ENCODE measurements at regions not wholly inside any gene's neighbourhood (a gene's known extent, or its start where the extent isn't known, plus 50 kb on each side); places are given as distances from the start of the nearest gene placed in this dataset.

DNA sequence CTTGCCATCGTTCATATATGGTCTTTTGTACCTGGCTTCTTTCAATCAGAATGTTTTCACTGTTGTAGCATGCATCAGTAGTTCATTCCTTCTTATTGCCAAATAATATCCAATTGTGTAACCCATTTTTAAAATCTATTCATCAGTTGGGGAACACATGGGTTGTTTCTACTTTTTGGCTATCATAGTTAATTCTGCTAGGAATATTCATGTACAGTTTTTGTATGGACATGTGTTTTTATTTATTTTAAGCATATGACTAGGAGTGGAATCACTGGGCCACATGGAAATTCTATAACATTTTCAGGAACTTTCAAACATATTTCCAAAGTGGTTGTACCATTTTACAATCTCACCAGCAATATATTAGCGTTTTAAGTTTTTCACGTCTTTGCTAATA lies 151.9 kb upstream of the PRNP start:
- Mint-ChIP-seq H3K27ac (no peak overlapping the region), H3K27me3 (peaks cover 37 to 46% of the 10 kb centered on the region in 2 donors), H3K36me3 (no peaks in the 10 kb centered on the region), H3K4me1 (no peaks in the 10 kb centered on the region), H3K4me3 (no peak overlapping the region), H3K9me3 (peaks cover 0 to 11% (median 6%) of the 10 kb centered on the region in 3 donors)
- Histone ChIP-seq H3K27me3 (replicated peaks in 1 of 2; ENCODE audit: control insufficient read depth in 2 of 2, extremely low read depth in 1 of 2, insufficient read depth in 2 of 2, low read length in 1 of 2) (peaks cover 0 to 14% of the 10 kb centered on the region in 2 experiments), H3K4me1 (ENCODE audit: control insufficient read depth in 1 of 2, extremely low read depth in 1 of 2, insufficient read depth in 2 of 2, low read length in 2 of 2) (no peaks in the 10 kb centered on the region), H3K27ac (ENCODE audit: low read length) (no peak overlapping the region), H3K4me3 (ENCODE audit: control insufficient read depth in 1 of 2, extremely low read depth in 1 of 2, low read length in 1 of 2) (no peak overlapping the region), H3K9me3 (no peaks in the 10 kb centered on the region), H3K36me3 (ENCODE audit: control insufficient read depth in 2 of 2, extremely low read depth in 1 of 2, insufficient read depth in 1 of 2, low read length in 1 of 2) (no peaks in the 10 kb centered on the region)
- DNase-seq: no peak
- ATAC-seq (replicated peaks in 1 of 4): no peak
- no CpG with 5 or more reads among the region's 3 CpGs for WGBS (ENCODE audit: insufficient coverage)
- POLR2A ChIA-PET: no interaction called here
- CTCF ChIA-PET: no interaction called here

DNA sequence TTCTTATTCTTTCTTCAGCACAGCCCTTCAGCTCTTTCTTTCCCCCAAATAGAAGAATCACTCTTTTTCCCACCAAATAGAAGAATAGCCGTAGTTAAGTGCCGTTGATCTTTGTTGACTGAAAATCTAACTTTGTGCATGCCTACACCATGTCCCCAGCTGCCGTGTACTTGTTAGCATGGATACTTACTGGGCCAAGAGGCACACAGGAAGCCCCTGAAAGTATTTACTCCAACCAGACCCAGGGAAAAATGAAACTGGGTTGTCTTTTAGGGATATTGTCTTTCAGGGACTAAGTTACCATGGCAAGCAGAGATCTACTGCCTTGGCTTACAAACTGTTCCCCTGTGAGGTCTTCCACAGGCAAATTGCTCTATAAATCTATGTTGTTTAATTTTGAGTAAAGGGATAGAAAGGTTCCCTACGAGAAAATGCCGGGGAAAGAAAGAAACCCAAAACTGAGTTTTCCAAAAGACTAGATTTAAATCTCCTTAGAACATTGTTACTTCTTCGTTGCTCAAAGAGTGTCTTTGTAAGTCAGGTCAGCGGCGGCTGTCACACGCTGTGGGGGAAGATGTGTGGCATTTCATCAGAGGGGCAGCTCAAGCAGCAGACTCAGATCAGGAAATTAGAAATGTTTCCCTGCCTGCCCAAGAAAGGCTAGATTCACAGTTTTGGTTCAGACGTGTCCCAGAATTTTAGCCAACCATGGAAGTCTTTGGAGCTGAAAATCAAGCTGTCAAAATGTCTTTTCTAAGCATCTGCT lies 152.7 kb upstream of the PRNP start:
- Histone ChIP-seq H3K4me1 (ENCODE audit: control insufficient read depth in 1 of 2, extremely low read depth in 1 of 2, insufficient read depth in 2 of 2, low read length in 2 of 2) (no peaks in the 10 kb centered on the region), H3K36me3 (ENCODE audit: control insufficient read depth in 2 of 2, extremely low read depth in 1 of 2, insufficient read depth in 1 of 2, low read length in 1 of 2) (no peaks in the 10 kb centered on the region), H3K9me3 (no peaks in the 10 kb centered on the region), H3K27ac (ENCODE audit: low read length) (no peak overlapping the region), H3K4me3 (ENCODE audit: control insufficient read depth in 1 of 2, extremely low read depth in 1 of 2, low read length in 1 of 2) (no peak overlapping the region), H3K27me3 (replicated peaks in 1 of 2; ENCODE audit: control insufficient read depth in 2 of 2, extremely low read depth in 1 of 2, insufficient read depth in 2 of 2, low read length in 1 of 2) (peaks cover 0 to 12% of the 10 kb centered on the region in 2 experiments)
- 82% methylated on average over 6 of the region's 10 CpGs for WGBS (ENCODE audit: insufficient coverage)
- Mint-ChIP-seq H3K4me1 (no peaks in the 10 kb centered on the region), H3K36me3 (no peaks in the 10 kb centered on the region), H3K27me3 (peaks cover 39 to 43% of the 10 kb centered on the region in 2 donors), H3K27ac (no peak overlapping the region), H3K4me3 (no peak overlapping the region), H3K9me3 (peaks cover 0 to 19% (median 12%) of the 10 kb centered on the region in 3 donors)
- ChIA-PET POLR2A (no interaction called here), CTCF (no interaction called here)
- DNase-seq: no peak
- ATAC-seq (replicated peaks in 1 of 4): no peak

DNA sequence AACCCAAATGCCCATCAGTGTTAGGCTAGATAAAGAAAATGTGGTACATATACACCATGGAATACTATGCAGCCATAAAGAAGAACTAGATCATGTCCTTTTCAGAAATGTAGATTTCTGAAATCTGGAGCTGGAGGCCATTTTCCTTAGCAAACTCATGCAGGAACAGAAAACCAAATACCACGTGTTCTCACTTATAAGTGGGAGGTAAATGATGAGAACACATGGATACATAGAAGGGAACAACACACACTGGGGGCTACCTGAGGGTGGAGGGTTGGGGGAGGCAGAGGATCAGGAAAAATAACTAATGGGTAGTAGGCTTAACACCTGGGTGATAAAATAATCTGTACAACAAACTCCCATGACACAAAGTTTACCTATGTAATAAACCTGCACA lies 153.5 kb upstream of the PRNP start:
- Mint-ChIP-seq H3K36me3 (no peaks in the 10 kb centered on the region), H3K9me3 (peaks cover 3 to 26% (median 19%) of the 10 kb centered on the region in 3 donors), H3K4me1 (no peaks in the 10 kb centered on the region), H3K27me3 (peaks cover 37 to 42% of the 10 kb centered on the region in 2 donors), H3K4me3 (no peak overlapping the region), H3K27ac (no peak overlapping the region)
- Histone ChIP-seq H3K4me1 (ENCODE audit: control insufficient read depth in 1 of 2, extremely low read depth in 1 of 2, insufficient read depth in 2 of 2, low read length in 2 of 2) (no peaks in the 10 kb centered on the region), H3K27ac (ENCODE audit: low read length) (no peak overlapping the region), H3K4me3 (ENCODE audit: control insufficient read depth in 1 of 2, extremely low read depth in 1 of 2, low read length in 1 of 2) (no peak overlapping the region), H3K36me3 (ENCODE audit: control insufficient read depth in 2 of 2, extremely low read depth in 1 of 2, insufficient read depth in 1 of 2, low read length in 1 of 2) (no peaks in the 10 kb centered on the region), H3K27me3 (replicated peaks in 1 of 2; ENCODE audit: control insufficient read depth in 2 of 2, extremely low read depth in 1 of 2, insufficient read depth in 2 of 2, low read length in 1 of 2) (peaks cover 0 to 9% of the 10 kb centered on the region in 2 experiments), H3K9me3 (no peaks in the 10 kb centered on the region)
- ChIA-PET CTCF (no interaction called here), POLR2A (no interaction called here)
- WGBS (ENCODE audit: insufficient coverage): no CpG with 5 or more reads among the region's 1 CpG
- no peak for ATAC-seq (replicated peaks in 1 of 4)
- no peak for DNase-seq

DNA sequence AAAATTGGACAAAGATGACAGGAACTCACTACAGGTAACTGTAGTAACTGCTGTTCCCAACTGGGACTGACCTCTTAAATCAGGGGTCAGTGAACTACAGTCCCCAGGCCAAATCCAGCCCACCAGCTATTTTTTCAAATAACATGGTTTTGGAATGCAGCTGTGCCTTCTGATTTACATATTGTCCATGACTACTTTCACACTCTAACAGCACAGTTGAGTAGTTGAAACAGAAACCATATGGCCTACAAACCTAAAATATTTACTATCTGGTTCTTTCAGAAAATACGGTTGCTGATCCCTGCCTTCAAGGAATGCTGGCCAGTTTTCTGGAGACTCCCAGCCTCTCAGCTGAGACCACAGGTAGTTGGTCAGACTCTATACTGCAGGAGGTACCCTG lies 161.5 kb upstream of the PRNP start:
- no peak for DNase-seq
- Mint-ChIP-seq H3K4me3 (no peak overlapping the region), H3K27me3 (peaks cover 14 to 28% of the 10 kb centered on the region in 2 donors), H3K36me3 (no peaks in the 10 kb centered on the region), H3K4me1 (no peaks in the 10 kb centered on the region), H3K9me3 (peaks cover 14 to 38% (median 24%) of the 10 kb centered on the region in 3 donors), H3K27ac (no peak overlapping the region)
- H3K27ac ChIP-seq (ENCODE audit: low read length): no peak overlapping the region
- H3K27me3 ChIP-seq (replicated peaks in 1 of 2; ENCODE audit: control insufficient read depth in 2 of 2, extremely low read depth in 1 of 2, insufficient read depth in 2 of 2, low read length in 1 of 2): peaks cover 0 to 18% of the 10 kb centered on the region in 2 experiments
- ChIA-PET POLR2A (no interaction called here), CTCF (no interaction called here)
- H3K9me3 ChIP-seq: no peaks in the 10 kb centered on the region
- no peak overlapping the region for H3K4me3 ChIP-seq (ENCODE audit: control insufficient read depth in 1 of 2, extremely low read depth in 1 of 2, low read length in 1 of 2)
- H3K36me3 ChIP-seq (ENCODE audit: control insufficient read depth in 2 of 2, extremely low read depth in 1 of 2, insufficient read depth in 1 of 2, low read length in 1 of 2): no peaks in the 10 kb centered on the region
- 100% methylated on average over 1 of the region's 1 CpG for WGBS (ENCODE audit: insufficient coverage)
- no peak for ATAC-seq (replicated peaks in 1 of 4)
- no peaks in the 10 kb centered on the region for H3K4me1 ChIP-seq (ENCODE audit: control insufficient read depth in 1 of 2, extremely low read depth in 1 of 2, insufficient read depth in 2 of 2, low read length in 2 of 2)

DNA sequence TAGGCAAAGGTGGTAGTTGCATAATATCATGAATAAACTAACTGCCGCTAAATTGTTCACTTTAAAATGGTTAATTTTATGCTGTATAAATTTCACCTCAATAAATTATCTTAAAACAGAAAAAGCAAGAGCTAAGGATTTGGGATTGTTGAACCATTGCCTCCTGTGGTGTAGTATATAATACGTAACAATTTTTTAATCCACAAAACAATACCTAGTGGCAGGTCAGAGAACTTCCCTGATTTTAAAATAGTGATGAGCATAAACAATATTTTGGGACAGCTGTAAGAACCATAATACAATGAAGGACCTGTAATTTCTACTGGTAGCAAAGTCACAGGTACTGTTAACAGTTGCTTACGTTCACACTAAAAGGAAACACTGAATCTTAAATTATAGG lies 161.9 kb upstream of the PRNP start:
- Mint-ChIP-seq H3K9me3 (peaks cover 14 to 33% (median 23%) of the 10 kb centered on the region in 3 donors), H3K27ac (no peak overlapping the region), H3K4me1 (no peaks in the 10 kb centered on the region), H3K36me3 (no peaks in the 10 kb centered on the region), H3K4me3 (no peak overlapping the region), H3K27me3 (peaks cover 14 to 31% of the 10 kb centered on the region in 2 donors)
- no peak overlapping the region for H3K4me3 ChIP-seq (ENCODE audit: control insufficient read depth in 1 of 2, extremely low read depth in 1 of 2, low read length in 1 of 2)
- no peaks in the 10 kb centered on the region for H3K9me3 ChIP-seq
- ATAC-seq (replicated peaks in 1 of 4) (no peak), DNase-seq (no peak)
- ChIA-PET CTCF (no interaction called here), POLR2A (no interaction called here)
- H3K27me3 ChIP-seq (replicated peaks in 1 of 2; ENCODE audit: control insufficient read depth in 2 of 2, extremely low read depth in 1 of 2, insufficient read depth in 2 of 2, low read length in 1 of 2): peaks cover 0 to 23% of the 10 kb centered on the region in 2 experiments
- H3K36me3 ChIP-seq (ENCODE audit: control insufficient read depth in 2 of 2, extremely low read depth in 1 of 2, insufficient read depth in 1 of 2, low read length in 1 of 2): no peaks in the 10 kb centered on the region
- no peaks in the 10 kb centered on the region for H3K4me1 ChIP-seq (ENCODE audit: control insufficient read depth in 1 of 2, extremely low read depth in 1 of 2, insufficient read depth in 2 of 2, low read length in 2 of 2)
- WGBS (ENCODE audit: insufficient coverage): no CpG with 5 or more reads among the region's 3 CpGs
- H3K27ac ChIP-seq (ENCODE audit: low read length): no peak overlapping the region

DNA sequence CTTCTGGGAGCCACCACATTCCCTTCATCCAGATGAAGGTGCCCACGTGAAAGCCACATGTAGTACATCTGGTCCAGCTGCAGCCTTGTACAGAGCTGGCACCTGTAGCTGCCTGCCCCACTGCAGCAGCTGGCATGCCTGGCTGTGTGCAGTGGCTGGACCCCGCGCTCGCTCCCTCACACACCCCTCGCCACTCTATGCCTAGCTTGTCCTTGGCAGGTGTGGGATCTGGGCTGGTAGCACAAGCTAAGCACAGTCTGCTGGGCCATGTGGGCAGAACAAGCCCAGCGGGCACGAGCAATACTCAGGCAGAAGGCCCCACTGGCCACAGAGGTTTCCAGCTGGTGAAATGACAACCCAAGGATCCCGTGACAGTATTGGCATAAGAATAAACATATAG lies 163.9 kb upstream of the PRNP start:
- Mint-ChIP-seq H3K4me3 (no peak overlapping the region), H3K27ac (no peak overlapping the region), H3K36me3 (no peaks in the 10 kb centered on the region), H3K27me3 (peaks cover 21 to 36% of the 10 kb centered on the region in 2 donors), H3K4me1 (no peaks in the 10 kb centered on the region), H3K9me3 (peaks cover 6 to 14% (median 8%) of the 10 kb centered on the region in 3 donors)
- no peak for DNase-seq
- H3K27me3 ChIP-seq (replicated peaks in 1 of 2; ENCODE audit: control insufficient read depth in 2 of 2, extremely low read depth in 1 of 2, insufficient read depth in 2 of 2, low read length in 1 of 2): peaks cover 0 to 29% of the 10 kb centered on the region in 2 experiments
- 80% methylated on average over 7 of the region's 8 CpGs for WGBS (ENCODE audit: insufficient coverage)
- H3K27ac ChIP-seq (ENCODE audit: low read length): no peak overlapping the region
- H3K4me1 ChIP-seq (ENCODE audit: control insufficient read depth in 1 of 2, extremely low read depth in 1 of 2, insufficient read depth in 2 of 2, low read length in 2 of 2): no peaks in the 10 kb centered on the region
- H3K9me3 ChIP-seq: no peaks in the 10 kb centered on the region
- H3K36me3 ChIP-seq (ENCODE audit: control insufficient read depth in 2 of 2, extremely low read depth in 1 of 2, insufficient read depth in 1 of 2, low read length in 1 of 2): no peaks in the 10 kb centered on the region
- CTCF ChIA-PET: no interaction called here
- POLR2A ChIA-PET: no interaction called here
- no peak for ATAC-seq (replicated peaks in 1 of 4)
- no peak overlapping the region for H3K4me3 ChIP-seq (ENCODE audit: control insufficient read depth in 1 of 2, extremely low read depth in 1 of 2, low read length in 1 of 2)

All from T-cell (primary cell).